Right lobe of liver (tissue), 6 donors: ENCODE measurements at regions not wholly inside any gene's neighbourhood (a gene's known extent, or its start where the extent isn't known, plus 50 kb on each side); places are given as distances from the start of the nearest gene placed in this dataset.

Experiments used
- ATAC-seq, 4 donors: fragments of 200-7000 bp; cut with Tn5 transposase; one replicate each; pipeline ENCODE4 v1.9.1; 2020; ENCODE audit warnings: mild to moderate bottlenecking in 4 of 4, moderate library complexity in 4 of 4
- DNase-seq, 3 donors: peaks; one replicate each; pipeline ENCODE4 v3.0.0-alpha.2; 2020
- H3K27ac ChIP-seq, 3 donors: fragments of 200-600 bp; one replicate each; pipeline ENCODE4 v1.8.0; 2022
- H3K27me3 ChIP-seq, 2 donors: fragments of 200-600 bp; one replicate each; pipeline ENCODE4 v1.8.0; 2022
- H3K36me3 ChIP-seq, 4 donors: fragments of 200-600 bp; sonication (generic) in 1 of 4; one replicate each; pipeline versions ENCODE4 v1.5.1 to v1.8.0; 2017 to 2022; ENCODE audit warnings: control low read depth in 1 of 4
- H3K4me1 ChIP-seq, 4 donors: fragments of 200-600 bp; sonication (generic) in 1 of 4; one replicate each; pipeline versions ENCODE4 v1.5.1 to v1.8.0; 2017 to 2022; ENCODE audit warnings: control low read depth in 1 of 4
- H3K4me3 ChIP-seq, 3 donors: fragments of 200-600 bp; one replicate each; pipeline ENCODE4 v1.8.0; 2022
- H3K9me3 ChIP-seq, 4 donors: fragments of 200-600 bp; sonication (generic) in 1 of 4; one replicate each; pipeline versions ENCODE4 v1.5.1 to v1.8.0; 2017 to 2022; ENCODE audit warnings: control low read depth in 1 of 4
- CTCF ChIP-seq, 4 donors: fragments of 200-600 bp in 3 of 4; fragments of 450-650 bp in 1 of 4; IDR thresholded peaks; one replicate each; pipeline versions ENCODE4 v1.5.1 to v1.8.0; 2016 to 2022; ENCODE audit warnings: antibody characterized with exemption in 4 of 4, mild to moderate bottlenecking in 2 of 4
- POLR2A ChIP-seq: fragments of 450-650 bp; IDR thresholded peaks from one replicate; pipeline ENCODE4 v1.6.1; 2017; ENCODE audit warnings: antibody characterized with exemption, mild to moderate bottlenecking
- WGBS: methylation state at CpG from one replicate; pipeline ENCODE4 v1.1.6; 2018; ENCODE audit warnings: low coverage, low lambda C conversion rate; ENCODE audit not compliant: insufficient coverage; ENCODE audit errors: missing lambda C conversion rate; 5-methylcytosine and 5-hydroxymethylcytosine counted together
- intact Hi-C, 2 donors: fragments of 100-400 bp; cut with DNase I; formaldehyde crosslinking; loops; one replicate each; pipeline versions ENCODE4 v1.11.2 to v1.14.1; 2022
- donor health status: DM: no; HTN: yes; CAD: no.
- donor health status: DM: no; HTN: no; CAD: no.
- donor health status: DM: no; HTN: no; CAD: no.
- donor health status: DM: no; HTN: yes; CAD: no.
- donor health status: DM: no; HTN: yes; CAD: no.

GRCh38 chrX:128458888-128459287, 406.7 kb upstream of the ACTRT1 start:
- WGBS = 46% methylated on average over 2 of the region's 2 CpGs
- DNase-seq = no peak
- Histone ChIP-seq H3K27ac (no peak overlapping the region), H3K27me3 (no peaks in the 10 kb centered on the region), H3K9me3 (no peaks in the 10 kb centered on the region), H3K4me3 (no peak overlapping the region), H3K4me1 (no peaks in the 10 kb centered on the region), H3K36me3 (no peaks in the 10 kb centered on the region)
- no peak for TF ChIP-seq CTCF (IDR thresholded peaks at IDR 0.05)
- TF ChIP-seq POLR2A = no peak
- no peak for ATAC-seq
- intact Hi-C loops = no loop called here

GRCh38 chrX:128457674-128458073, 405.5 kb upstream of the ACTRT1 start:
- TF ChIP-seq CTCF (IDR thresholded peaks at IDR 0.05) (no peak), POLR2A (no peak)
- no peaks in the 10 kb centered on the region for H3K9me3 ChIP-seq
- DNase-seq (no peak), ATAC-seq (no peak)
- no peak overlapping the region for H3K4me3 ChIP-seq
- no peaks in the 10 kb centered on the region for H3K27me3 ChIP-seq
- intact Hi-C loops = no loop called here
- no peaks in the 10 kb centered on the region for H3K36me3 ChIP-seq
- no peaks in the 10 kb centered on the region for H3K4me1 ChIP-seq
- no peak overlapping the region for H3K27ac ChIP-seq
- 65% methylated on average over 2 of the region's 2 CpGs for WGBS

GRCh38 chrX:128439159-128439558, 387.0 kb upstream of the ACTRT1 start:
- Histone ChIP-seq H3K36me3 (no peaks in the 10 kb centered on the region), H3K27ac (no peak overlapping the region), H3K4me1 (no peaks in the 10 kb centered on the region), H3K27me3 (no peaks in the 10 kb centered on the region), H3K4me3 (no peak overlapping the region), H3K9me3 (no peaks in the 10 kb centered on the region)
- intact Hi-C loops = no loop called here
- DNase-seq = no peak
- WGBS = 13% methylated on average over 4 of the region's 4 CpGs
- peak in 3 of 4 donors; percentile 21 to 59 (median 54) for ATAC-seq
- TF ChIP-seq CTCF (IDR thresholded peaks at IDR 0.05) = no peak
- no peak for TF ChIP-seq POLR2A

GRCh38 chrX:128438082-128438481, 385.9 kb upstream of the ACTRT1 start:
- no peaks in the 10 kb centered on the region for H3K27me3 ChIP-seq
- H3K4me1 ChIP-seq = no peaks in the 10 kb centered on the region
- H3K27ac ChIP-seq = no peak overlapping the region
- no peak for ATAC-seq
- TF ChIP-seq POLR2A = no peak
- no peak for TF ChIP-seq CTCF (IDR thresholded peaks at IDR 0.05)
- H3K36me3 ChIP-seq = no peaks in the 10 kb centered on the region
- no peak overlapping the region for H3K4me3 ChIP-seq
- 45% methylated on average over 4 of the region's 4 CpGs for whole genome bisulfite sequencing
- no peak for DNase-seq
- no peaks in the 10 kb centered on the region for H3K9me3 ChIP-seq
- intact Hi-C loops = no loop called here

GRCh38 chrX:128436397-128437103, 384.3 kb upstream of the ACTRT1 start:
- no peak for ATAC-seq
- H3K4me3 ChIP-seq = no peak overlapping the region
- DNase-seq = no peak
- no peaks in the 10 kb centered on the region for H3K4me1 ChIP-seq
- H3K27ac ChIP-seq = no peak overlapping the region
- TF ChIP-seq CTCF (IDR thresholded peaks at IDR 0.05) (no peak), POLR2A (no peak)
- 63% methylated on average over 4 of the region's 4 CpGs for WGBS
- no peaks in the 10 kb centered on the region for H3K9me3 ChIP-seq
- intact Hi-C loops = no loop called here
- H3K27me3 ChIP-seq = no peaks in the 10 kb centered on the region
- H3K36me3 ChIP-seq = no peaks in the 10 kb centered on the region
